Colon (tissue), 2 donors: ENCODE measurements at regions not wholly inside any gene's neighbourhood (a gene's known extent, or its start where the extent isn't known, plus 50 kb on each side); places are given as distances from the start of the nearest gene placed in this dataset.
"Not testable (repeated sequence)": the region's sequence is repeated elsewhere in the genome, so short reads cannot be mapped to it uniquely, and the experiment has no call there.

Experiments used
- FAIRE-seq: peaks from 2 replicates; lab custom pipeline; 2012; peaks lifted over from hg19 to GRCh38; lab: Jason Lieb, UNC
- donor health status: control.
- donor health status: control.

GRCh38 chr1:55916907-55917306 lies 662.5 kb downstream of the PLPP3 start:
- no peak for FAIRE-seq

GRCh38 chr1:55916481-55916880 lies 662.9 kb downstream of the PLPP3 start:
- no peak for FAIRE-seq

DNA sequence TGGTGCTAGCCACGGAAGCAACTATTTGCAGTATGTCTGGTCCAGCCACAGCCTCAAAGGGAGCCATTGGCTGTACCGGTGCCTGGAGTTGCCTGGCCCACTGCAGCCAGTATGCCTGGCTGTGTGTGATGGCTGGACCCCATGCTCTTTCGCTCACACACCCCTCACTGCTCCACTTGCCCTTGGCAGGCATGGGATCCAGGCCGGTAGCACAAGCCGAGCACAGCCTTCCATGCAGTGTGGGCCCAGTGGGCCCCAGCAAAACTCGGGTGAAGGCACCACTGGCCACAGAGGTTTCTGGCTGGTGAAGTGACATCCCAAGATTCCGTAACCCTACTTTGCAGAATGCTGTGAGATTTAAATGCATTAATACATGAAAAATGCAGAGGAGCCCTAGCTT lies 665.8 kb downstream of the PLPP3 start:
- FAIRE-seq: no peak

DNA sequence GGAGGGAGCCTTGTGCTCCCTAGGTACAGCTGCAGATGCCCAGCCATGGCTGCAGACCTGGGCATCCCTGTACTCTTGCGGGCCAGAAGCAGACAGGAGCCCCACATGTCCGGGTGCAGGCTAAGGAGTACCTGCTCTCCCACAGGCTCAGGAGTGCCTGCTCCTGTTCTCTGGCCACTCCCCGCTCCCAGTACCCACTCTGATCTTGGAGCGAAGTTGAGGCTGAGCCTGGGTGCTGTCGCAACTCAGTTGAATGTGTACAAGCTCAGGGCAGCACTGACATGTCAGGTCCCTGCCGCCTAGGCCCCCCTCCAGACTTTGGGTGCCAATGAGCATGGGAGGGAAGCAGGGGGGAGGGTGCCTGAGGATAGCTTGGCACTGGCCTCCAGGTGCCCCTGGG lies 666.9 kb downstream of the PLPP3 start:
- FAIRE-seq: no peak

DNA sequence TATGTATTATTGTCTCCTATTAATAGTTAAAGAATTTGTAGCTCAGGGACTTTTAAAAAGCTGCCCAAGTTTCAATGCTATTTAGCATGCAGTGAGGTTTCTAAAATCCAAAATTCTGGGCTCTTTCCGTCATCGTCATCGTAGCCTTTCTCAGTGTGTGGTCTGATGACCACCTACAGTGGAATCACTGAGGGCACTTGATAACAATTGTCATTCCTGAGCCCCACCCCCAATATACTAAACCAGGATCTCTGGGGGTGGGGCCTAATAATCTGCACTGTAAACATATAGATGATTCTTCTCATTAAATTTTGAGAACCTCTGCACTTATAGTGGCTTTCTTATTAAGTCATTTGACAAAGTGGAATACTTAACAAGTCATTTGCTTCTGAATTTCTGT lies 674.8 kb downstream of the PLPP3 start:
- FAIRE-seq: no peak

DNA sequence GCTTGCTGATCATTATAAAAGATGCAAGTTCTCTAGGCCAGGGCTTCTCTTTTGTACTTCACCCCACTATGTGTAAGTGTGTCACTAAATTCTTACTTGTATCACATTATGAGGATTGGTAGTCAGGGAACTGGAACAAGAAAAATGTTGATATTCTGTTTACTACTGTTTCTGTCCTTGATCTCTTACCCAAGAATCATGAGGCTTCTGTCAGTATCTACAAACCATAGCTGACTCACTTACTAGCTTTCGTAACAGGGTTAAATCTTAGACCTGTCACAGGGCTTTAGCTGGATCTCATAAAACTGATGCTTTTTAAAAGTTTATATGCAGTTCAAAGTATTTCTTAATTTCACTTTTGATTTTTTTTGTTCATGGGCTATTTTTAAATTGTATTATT lies 681.2 kb downstream of the PLPP3 start:
- FAIRE-seq: no peak

GRCh38 chr1:55896210-55896609 lies 681.0 kb upstream of the USP24 start:
- FAIRE-seq: no peak

- no peak for FAIRE-seq
Measured at GRCh38 chr1:55894521-55894920, 679.4 kb upstream of the USP24 start.

DNA sequence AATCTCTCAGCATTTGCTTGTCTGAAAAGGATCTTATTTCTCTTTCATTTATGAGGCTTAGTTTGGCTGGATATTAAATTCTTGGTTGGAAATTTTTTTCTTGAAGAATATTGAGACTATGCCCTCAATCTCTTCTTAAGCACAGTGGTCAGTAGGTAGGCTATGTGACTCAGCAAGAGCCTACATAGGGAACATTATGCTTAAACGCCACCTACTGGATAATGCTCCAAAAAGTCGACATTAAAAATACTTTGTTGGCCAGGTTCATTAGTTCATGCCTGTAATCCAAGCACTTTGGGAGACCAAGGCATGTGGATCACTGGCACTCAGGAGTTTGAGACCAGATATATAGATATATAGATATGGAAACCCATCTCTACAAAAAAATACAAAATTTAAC lies 678.0 kb upstream of the USP24 start:
- no peak for FAIRE-seq

DNA sequence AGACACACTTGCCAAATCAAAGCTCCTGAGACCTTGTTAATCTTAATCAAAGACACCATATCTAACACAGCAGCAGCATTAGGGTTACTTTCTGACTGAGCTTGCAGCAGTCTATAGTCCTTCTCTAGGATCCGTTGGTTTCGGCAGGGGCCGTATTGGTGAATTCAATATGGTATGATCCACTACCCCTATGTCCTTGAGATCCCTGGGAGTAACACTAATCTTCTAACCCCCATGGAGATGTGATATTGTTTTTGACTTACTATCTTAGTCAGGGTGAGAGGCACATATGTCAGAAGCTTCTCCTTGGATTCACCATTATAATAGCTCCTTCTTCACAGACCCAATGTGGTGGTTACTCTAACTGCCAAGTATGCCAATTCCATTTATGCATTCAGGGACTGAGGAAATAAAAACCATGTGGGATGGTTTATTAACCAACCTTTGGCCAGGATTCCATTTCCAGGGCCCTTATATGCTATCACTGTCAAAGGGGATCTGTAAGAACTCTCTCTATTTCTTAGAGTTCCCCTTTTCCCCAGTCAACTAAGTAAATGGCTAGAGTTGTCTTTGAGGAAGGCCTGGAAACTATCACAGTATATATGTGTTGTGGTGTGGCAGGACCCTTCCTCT lies 673.6 kb upstream of the USP24 start:
- no peak for FAIRE-seq

DNA sequence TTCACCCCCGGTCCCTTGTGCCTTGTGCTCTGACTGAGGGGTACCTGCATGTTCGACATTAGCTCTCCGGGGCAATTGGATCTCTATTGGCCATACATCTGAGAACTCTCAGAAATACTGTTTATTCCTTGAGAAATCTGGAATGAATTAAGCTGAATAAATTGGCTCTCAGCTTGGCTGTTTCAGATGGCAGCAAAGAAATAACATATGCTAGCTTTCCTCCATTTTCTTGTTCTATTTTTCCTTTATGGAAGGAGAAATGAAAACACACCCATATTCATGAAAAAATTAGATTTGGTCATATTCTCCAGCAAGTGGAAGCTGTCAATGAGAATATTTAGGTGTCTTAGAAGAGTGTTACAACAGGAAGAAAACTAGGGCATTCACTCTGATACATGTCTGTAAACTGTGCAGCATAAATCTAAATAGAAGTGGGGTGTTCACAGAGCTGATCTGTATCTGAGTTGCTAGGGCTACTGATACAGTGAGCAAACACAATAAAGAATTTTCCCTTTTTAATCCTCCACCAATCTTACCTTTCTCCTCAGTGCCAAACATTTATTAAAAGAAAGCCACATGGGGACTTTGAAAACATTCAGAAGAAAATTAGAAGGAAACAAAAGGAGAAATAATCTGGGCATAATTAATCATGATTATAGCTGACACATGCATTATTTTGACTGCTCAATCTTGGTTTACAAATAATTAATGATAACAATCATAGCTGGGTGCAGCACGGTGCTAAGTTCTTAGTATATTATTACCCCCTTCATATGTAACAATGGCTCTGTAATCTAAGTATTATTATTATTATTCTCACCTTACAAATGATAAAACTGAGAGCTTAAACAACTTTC lies 671.9 kb upstream of the USP24 start:
- no peak for FAIRE-seq

DNA sequence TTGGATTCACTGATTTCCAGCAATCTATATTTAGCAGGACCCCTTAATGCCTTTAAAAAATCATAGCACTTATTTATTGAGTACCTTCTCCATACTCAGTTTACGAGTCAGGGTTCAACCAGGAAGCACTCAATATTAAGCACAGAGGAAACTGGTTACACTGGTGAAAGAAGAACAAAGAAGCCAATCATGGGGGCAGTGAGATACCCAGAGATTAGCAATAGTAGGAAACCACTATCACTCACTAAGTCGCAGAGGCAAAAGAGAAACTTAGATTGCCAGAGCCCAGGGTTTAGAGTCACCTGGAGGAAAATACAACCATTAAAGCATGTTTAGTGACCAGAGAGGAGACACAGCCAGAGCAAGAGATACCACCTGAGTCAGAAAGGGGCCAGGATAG lies 670.5 kb upstream of the USP24 start:
- FAIRE-seq: no peak

DNA sequence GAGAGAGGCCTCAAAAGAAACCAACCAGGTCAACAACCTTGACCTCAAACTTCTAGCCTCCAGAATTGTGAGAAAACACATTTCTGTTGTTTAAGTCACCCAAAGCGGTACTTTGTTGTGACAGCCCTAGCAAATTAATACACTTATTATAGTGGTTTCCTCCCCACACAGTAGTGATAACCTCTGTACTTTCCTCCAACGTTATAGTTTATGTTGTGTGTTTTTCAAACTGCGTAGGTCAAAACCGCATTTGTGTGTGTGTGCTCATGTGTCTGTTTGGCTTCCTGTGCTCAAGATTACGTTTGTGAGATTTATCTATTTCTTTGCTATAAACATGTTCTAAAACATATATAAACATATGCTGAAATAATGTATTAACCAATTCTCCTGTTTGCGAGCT lies 667.8 kb upstream of the USP24 start:
- FAIRE-seq: no peak

- no peak for FAIRE-seq
Measured at GRCh38 chr1:55879346-55879745, 664.2 kb upstream of the USP24 start.

- FAIRE-seq: no peak
Measured at GRCh38 chr1:55877437-55878232, 662.5 kb upstream of the USP24 start.

DNA sequence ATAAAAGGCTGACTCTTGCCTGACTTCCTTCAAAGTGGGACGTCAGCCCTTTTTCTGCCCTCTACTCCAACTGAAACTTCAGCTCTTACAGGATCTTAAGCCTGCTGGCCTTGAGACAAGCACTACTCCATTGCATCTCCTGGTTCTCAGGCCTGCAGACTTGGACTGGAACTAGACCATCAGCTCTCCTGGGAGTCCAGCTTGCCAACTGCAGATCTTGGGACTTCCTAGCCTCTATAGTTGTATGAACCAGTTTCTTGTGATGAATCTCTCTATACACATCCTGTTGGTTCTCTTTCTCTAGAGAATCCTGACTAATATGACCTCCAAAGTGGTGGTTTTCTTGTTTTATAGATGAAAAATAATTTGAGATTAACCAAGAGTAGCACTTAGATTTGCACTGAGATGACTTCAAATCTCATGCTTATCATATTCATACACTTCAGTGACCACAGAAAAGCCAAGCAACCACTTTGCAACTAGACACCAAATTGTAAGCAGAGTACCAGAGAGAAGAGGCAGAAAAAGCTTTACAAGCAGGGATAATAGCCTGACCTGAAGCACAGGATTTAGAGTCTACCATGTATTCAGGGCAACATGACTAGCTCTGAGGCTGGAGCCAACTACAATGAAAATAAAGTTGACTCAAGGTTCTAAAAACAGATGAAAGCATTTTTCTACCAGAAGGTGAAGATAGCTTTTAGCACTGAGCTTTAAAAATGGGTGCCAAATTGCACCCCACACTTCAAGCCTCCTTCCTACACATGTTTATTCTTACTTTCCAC lies 661.3 kb upstream of the USP24 start:
- FAIRE-seq: no peak

DNA sequence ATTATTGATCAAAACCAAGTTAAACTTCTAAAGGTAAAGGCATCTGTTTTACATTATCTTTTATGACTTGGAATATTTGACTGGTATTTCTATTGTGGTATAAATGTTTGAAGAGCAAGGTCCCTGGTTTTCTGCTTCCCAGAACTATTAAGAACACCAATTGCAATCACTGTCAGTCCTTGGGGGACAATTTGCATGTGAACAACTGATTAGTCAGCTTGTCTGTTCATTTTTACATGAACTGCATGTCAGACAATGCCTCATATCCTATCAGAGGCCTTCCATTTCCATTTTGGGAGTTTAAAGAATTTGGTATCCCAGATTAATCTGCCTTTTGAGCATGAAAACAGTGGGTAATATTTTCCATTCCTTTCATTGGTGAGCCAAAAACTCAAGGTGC lies 654.9 kb upstream of the USP24 start:
- no peak for FAIRE-seq

GRCh38 chr1:55869065-55869464 lies 653.9 kb upstream of the USP24 start:
- no peak for FAIRE-seq

DNA sequence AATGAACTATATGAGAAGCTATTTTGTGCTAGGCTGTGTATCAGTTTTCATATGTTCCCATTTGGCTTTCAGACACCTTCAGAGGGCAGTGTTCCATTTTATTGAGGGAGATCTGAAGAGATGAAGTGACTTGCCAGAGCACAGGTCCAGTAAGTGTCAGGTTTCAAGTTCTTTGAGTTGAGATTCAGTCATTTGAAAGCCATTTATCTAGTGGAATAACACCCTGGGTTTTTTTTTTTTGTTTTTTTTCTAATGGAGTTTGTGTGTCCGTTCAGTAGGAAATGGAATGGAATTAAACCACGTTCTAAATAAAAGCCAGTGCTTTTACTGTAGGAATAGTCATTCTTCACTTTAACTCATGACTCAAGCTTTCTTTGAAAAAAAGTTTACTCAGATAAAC lies 652.9 kb upstream of the USP24 start:
- FAIRE-seq: no peak

DNA sequence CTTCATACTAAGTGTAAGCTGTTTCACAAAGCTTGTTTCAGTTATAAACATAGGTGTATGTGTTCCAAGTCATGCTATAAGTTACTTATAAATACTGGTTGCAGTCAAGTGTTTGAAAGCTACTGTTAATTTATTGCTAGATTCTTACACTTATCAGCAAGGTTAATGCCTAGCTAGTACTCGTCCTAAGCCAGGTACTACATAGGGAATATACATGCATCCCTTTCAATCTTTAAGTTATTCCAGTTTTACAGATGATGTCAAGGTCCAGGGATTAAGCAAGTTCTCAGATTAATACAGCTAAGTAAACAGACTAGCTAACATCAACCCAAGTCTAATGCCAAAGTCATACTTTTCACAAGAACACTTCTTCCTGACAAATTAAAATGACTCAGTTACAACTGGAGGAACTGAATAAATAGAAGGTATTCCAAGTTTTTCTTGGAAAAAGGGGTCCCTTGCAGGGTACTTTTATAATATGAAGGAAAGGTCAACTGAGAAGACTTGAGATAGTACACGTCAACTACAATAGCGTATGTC lies 652.2 kb upstream of the USP24 start:
- FAIRE-seq: no peak

GRCh38 chr1:55865778-55866177 lies 650.6 kb upstream of the USP24 start:
- not testable (repeated sequence) for FAIRE-seq

DNA sequence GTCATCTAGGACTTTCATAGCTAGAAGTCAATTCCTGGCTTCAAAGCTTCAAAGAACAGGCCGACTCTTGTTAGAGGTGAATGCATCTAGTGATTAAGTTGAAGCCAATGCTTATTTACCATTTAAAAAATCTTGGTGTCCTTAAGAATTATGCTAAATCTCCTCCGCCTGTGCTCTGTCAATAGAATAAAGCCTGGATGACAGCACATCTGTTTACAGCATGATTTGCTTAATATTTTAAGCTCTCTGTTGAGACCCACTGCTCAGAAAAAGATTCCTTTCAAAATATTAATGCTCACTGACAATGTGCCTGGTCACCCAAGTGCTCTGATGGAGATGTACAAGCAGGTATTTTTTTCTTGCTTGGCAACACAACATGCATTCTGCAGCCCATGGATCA lies 649.1 kb upstream of the USP24 start:
- FAIRE-seq: no peak
